Prostate gland (tissue), 2 donors: ENCODE measurements at regions not wholly inside any gene's neighbourhood (a gene's known extent, or its start where the extent isn't known, plus 50 kb on each side); places are given as distances from the start of the nearest gene placed in this dataset.

Experiments used
- DNase-seq: peaks from one replicate; pipeline ENCODE4 v3.0.0-alpha.2; 2019; ENCODE audit warnings: low spot score
- H3K27ac ChIP-seq, 2 donors: fragments of 200-600 bp; sonication (generic); 2 replicates each; pipeline ENCODE4 v1.5.1; 2017 to 2019
- H3K27me3 ChIP-seq: fragments of 200-600 bp; sonication (generic); replicated peaks from 2 replicates; pipeline ENCODE4 v1.5.1; 2019; ENCODE audit not compliant: insufficient read depth
- H3K36me3 ChIP-seq, 2 donors: fragments of 200-600 bp; sonication (generic); 1 replicate in 1 of 2; 2 replicates in 1 of 2; pipeline versions ENCODE4 v1.5.1 to v1.8.1; 2017 to 2019
- H3K4me1 ChIP-seq: fragments of 200-600 bp; sonication (generic); replicated peaks from 2 replicates; pipeline ENCODE4 v1.5.1; 2019
- H3K4me3 ChIP-seq, 2 donors: fragments of 200-600 bp; sonication (generic); 2 replicates each; pipeline ENCODE4 v1.5.1; 2017 to 2019
- H3K9me3 ChIP-seq: fragments of 200-600 bp; sonication (generic); 2 replicates; pipeline ENCODE4 v1.5.1; 2017
- CTCF ChIP-seq, 4 experiments: fragments of 200-600 bp in 2 of 4; fragments of 450-650 bp in 2 of 4; sonication (generic) in 2 of 4; IDR thresholded peaks; 1 replicate in 3 of 4; 2 replicates in 1 of 4; pipeline ENCODE4 v1.5.1; 2016 to 2019; ENCODE audit warnings: antibody characterized with exemption in 4 of 4, mild to moderate bottlenecking in 2 of 4, moderate library complexity in 2 of 4
- POLR2A ChIP-seq: fragments of 450-650 bp; IDR thresholded peaks from one replicate; pipeline ENCODE4 v1.6.1; 2016; ENCODE audit warnings: antibody characterized with exemption, mild to moderate bottlenecking
- POLR2AphosphoS5 ChIP-seq: sonication (generic); formaldehyde crosslinking; IDR thresholded peaks from one replicate; pipeline ENCODE4 v1.6.1; 2017; ENCODE audit warnings: antibody characterized with exemption
- whole genome bisulfite sequencing: methylation state at CpG from one replicate; pipeline ENCODE4 v1.1.5; 2018; 5-methylcytosine and 5-hydroxymethylcytosine counted together
- intact Hi-C: fragments of 100-400 bp; cut with DNase I; formaldehyde crosslinking; loops from one replicate; pipeline ENCODE4 v1.14.2; 2022

GRCh38 chr1:199553104-199553503, 474.4 kb upstream of the NR5A2 start:
- WGBS: 64% methylated on average over 1 of the region's 1 CpG
- Histone ChIP-seq H3K4me3 (no peak overlapping the region), H3K9me3 (no peaks in the 10 kb centered on the region), H3K27ac (no peak overlapping the region), H3K4me1 (no peaks in the 10 kb centered on the region), H3K27me3 (no peaks in the 10 kb centered on the region), H3K36me3 (no peaks in the 10 kb centered on the region)
- intact Hi-C loops: no loop called here
- no peak for TF ChIP-seq POLR2AphosphoS5
- TF ChIP-seq POLR2A: no peak
- TF ChIP-seq CTCF (IDR thresholded peaks at IDR 0.05): no peak
- no peak for DNase-seq

- intact Hi-C loops: no loop called here
- Histone ChIP-seq H3K9me3 (no peaks in the 10 kb centered on the region), H3K27ac (no peak overlapping the region), H3K4me1 (no peaks in the 10 kb centered on the region), H3K4me3 (no peak overlapping the region), H3K27me3 (no peaks in the 10 kb centered on the region), H3K36me3 (no peaks in the 10 kb centered on the region)
- TF ChIP-seq CTCF (IDR thresholded peaks at IDR 0.05) (no peak), POLR2AphosphoS5 (no peak), POLR2A (no peak)
- DNase-seq: no peak
- 50% methylated on average over 2 of the region's 2 CpGs for WGBS
These were observed 466.2 kb upstream of the NR5A2 start for GRCh38 chr1:199561334-199561733.

GRCh38 chr1:199573047-199573446, 454.5 kb upstream of the NR5A2 start:
- no peaks in the 10 kb centered on the region for H3K9me3 ChIP-seq
- intact Hi-C loops: no loop called here
- H3K27ac ChIP-seq: no peak overlapping the region
- TF ChIP-seq POLR2AphosphoS5 (peak; percentile 67), POLR2A (no peak)
- peak; percentile 42 for DNase-seq
- no peaks in the 10 kb centered on the region for H3K36me3 ChIP-seq
- no peaks in the 10 kb centered on the region for H3K4me1 ChIP-seq
- WGBS: 12% methylated on average over 5 of the region's 5 CpGs
- no peak overlapping the region for H3K4me3 ChIP-seq
- no peaks in the 10 kb centered on the region for H3K27me3 ChIP-seq

GRCh38 chr1:199574950-199575349, 452.6 kb upstream of the NR5A2 start:
- intact Hi-C loops: no loop called here

GRCh38 chr1:199580300-199580699, 447.2 kb upstream of the NR5A2 start:
- H3K27me3 ChIP-seq: no peaks in the 10 kb centered on the region
- H3K27ac ChIP-seq: no peak overlapping the region
- H3K9me3 ChIP-seq: no peaks in the 10 kb centered on the region
- no peaks in the 10 kb centered on the region for H3K4me1 ChIP-seq
- TF ChIP-seq POLR2AphosphoS5: no peak
- TF ChIP-seq CTCF (IDR thresholded peaks at IDR 0.05): no peak
- no peak for TF ChIP-seq POLR2A
- H3K4me3 ChIP-seq: no peak overlapping the region
- 92% methylated on average over 3 of the region's 3 CpGs for WGBS
- no peaks in the 10 kb centered on the region for H3K36me3 ChIP-seq
- DNase-seq: no peak
- intact Hi-C loops: no loop called here

More at GRCh38 chr1:199574950-199575349, 452.6 kb upstream of the NR5A2 start:
- no peaks in the 10 kb centered on the region for H3K4me1 ChIP-seq
- 80% methylated on average over 2 of the region's 2 CpGs for WGBS
- no peaks in the 10 kb centered on the region for H3K9me3 ChIP-seq
- no peak overlapping the region for H3K4me3 ChIP-seq
- H3K27me3 ChIP-seq: no peaks in the 10 kb centered on the region
- DNase-seq: no peak
- TF ChIP-seq CTCF (IDR thresholded peaks at IDR 0.05) (no peak), POLR2AphosphoS5 (no peak), POLR2A (no peak)
- no peaks in the 10 kb centered on the region for H3K36me3 ChIP-seq
- H3K27ac ChIP-seq: no peak overlapping the region
